CD14-positive monocyte (primary cell): ENCODE measurements at regions not wholly inside any gene's neighbourhood (a gene's known extent, or its start where the extent isn't known, plus 50 kb on each side); places are given as distances from the start of the nearest gene placed in this dataset.

Experiments used
- DNase-seq, 3 donors: peaks; one replicate each; pipeline ENCODE4 v3.0.0-alpha.2; 2011 to 2022
- H2AFZ ChIP-seq: 2 replicates; pipeline ENCODE4 v1.6.0; 2012; ENCODE audit warnings: mild to moderate bottlenecking, low read depth, low read length, inconsistent platforms; ENCODE audit not compliant: insufficient read depth, poor library complexity, severe bottlenecking
- H3K27ac ChIP-seq, 2 donors: 1 replicate in 1 of 2; 2 replicates in 1 of 2; pipeline ENCODE4 v1.5.1; 2012 to 2013; ENCODE audit warnings: low read length in 2 of 2, control low read depth in 1 of 2, inconsistent platforms in 1 of 2, low read depth in 1 of 2, mild to moderate bottlenecking in 1 of 2
- H3K27me3 ChIP-seq, 2 donors: one replicate each; pipeline versions ENCODE4 v1.6.0 to v1.6.1; 2011 to 2013; ENCODE audit warnings: low read length in 2 of 2; ENCODE audit not compliant: control insufficient read depth in 2 of 2, insufficient read depth in 2 of 2
- H3K36me3 ChIP-seq, 2 donors: replicated peaks in 1 of 2; 1 replicate in 1 of 2; 2 replicates in 1 of 2; pipeline versions ENCODE4 v1.5.1 to v1.6.1; 2012 to 2013; ENCODE audit warnings: low read length in 2 of 2, control low read depth in 1 of 2, inconsistent platforms in 1 of 2, mild to moderate bottlenecking in 1 of 2; ENCODE audit not compliant: insufficient read depth in 2 of 2, control insufficient read depth in 1 of 2
- H3K4me1 ChIP-seq, 2 donors: 1 replicate in 1 of 2; 2 replicates in 1 of 2; pipeline versions ENCODE4 v1.5.1 to v1.6.1; 2012 to 2013; ENCODE audit warnings: low read length in 2 of 2, control low read depth in 1 of 2, inconsistent platforms in 1 of 2, mild to moderate bottlenecking in 1 of 2, moderate library complexity in 1 of 2; ENCODE audit not compliant: insufficient read depth in 2 of 2, control insufficient read depth in 1 of 2
- H3K4me2 ChIP-seq: replicated peaks from 2 replicates; pipeline ENCODE3; 2012; ENCODE audit warnings: low read length, moderate library complexity, mild to moderate bottlenecking; ENCODE audit not compliant: poor library complexity, severe bottlenecking; ENCODE audit errors: extremely low read depth
- H3K4me3 ChIP-seq, 3 experiments: fragments of 200-600 bp in 1 of 3; sonication (generic) in 1 of 3; replicated peaks in 1 of 3; 1 replicate in 2 of 3; 2 replicates in 1 of 3; pipeline ENCODE4 v1.5.1; 2011 to 2013; ENCODE audit warnings: low read length in 3 of 3, mild to moderate bottlenecking in 3 of 3, control low read depth in 2 of 3, low read depth in 2 of 3, inconsistent platforms in 1 of 3, moderate library complexity in 1 of 3
- H3K79me2 ChIP-seq: 2 replicates; pipeline ENCODE4 v1.6.0; 2012; ENCODE audit warnings: mild to moderate bottlenecking, control low read depth, inconsistent platforms, low read length, moderate library complexity; ENCODE audit not compliant: insufficient read depth
- H3K9ac ChIP-seq: 2 replicates; pipeline ENCODE4 v1.6.0; 2017; ENCODE audit warnings: low read length, mild to moderate bottlenecking; ENCODE audit not compliant: insufficient read depth, poor library complexity, severe bottlenecking
- H3K9me3 ChIP-seq, 2 donors: replicated peaks in 1 of 2; 1 replicate in 1 of 2; 2 replicates in 1 of 2; pipeline versions ENCODE4 v1.5.1 to v1.6.1; 2012 to 2013; ENCODE audit warnings: low read length in 2 of 2, control low read depth in 1 of 2; ENCODE audit not compliant: control insufficient read depth in 1 of 2, insufficient read depth in 1 of 2
- H4K20me1 ChIP-seq: 2 replicates; pipeline ENCODE4 v1.6.0; 2012; ENCODE audit warnings: mild to moderate bottlenecking, low read length, control low read depth, moderate library complexity; ENCODE audit not compliant: insufficient read depth
- H3K27ac Mint-ChIP-seq, 7 donors: one replicate each; pipeline ENCODE4 v1.8.0; 2020; ENCODE audit warnings: mild to moderate bottlenecking in 7 of 7, mixed read lengths in 7 of 7, moderate library complexity in 6 of 7, inconsistent platforms in 2 of 7
- H3K27me3 Mint-ChIP-seq, 3 donors: one replicate each; pipeline ENCODE4 v1.8.0; 2021 to 2022; ENCODE audit warnings: low read depth in 3 of 3, mild to moderate bottlenecking in 3 of 3, mixed read lengths in 3 of 3, moderate library complexity in 3 of 3, inconsistent platforms in 1 of 3
- H3K36me3 Mint-ChIP-seq, 2 donors: one replicate each; pipeline ENCODE4 v1.8.0; 2020; ENCODE audit warnings: mixed read lengths in 2 of 2, inconsistent platforms in 1 of 2, mild to moderate bottlenecking in 1 of 2
- H3K4me1 Mint-ChIP-seq: one replicate; pipeline ENCODE4 v1.8.0; 2020; ENCODE audit warnings: mild to moderate bottlenecking, mixed read lengths
- H3K4me3 Mint-ChIP-seq, 2 donors: one replicate each; pipeline ENCODE4 v1.8.0; 2020; ENCODE audit warnings: mild to moderate bottlenecking in 2 of 2, mixed read lengths in 2 of 2, moderate library complexity in 1 of 2
- H3K9me3 Mint-ChIP-seq, 7 donors: one replicate each; pipeline ENCODE4 v1.8.0; 2020 to 2022; ENCODE audit warnings: mixed read lengths in 7 of 7, mild to moderate bottlenecking in 6 of 7, moderate library complexity in 6 of 7, inconsistent platforms in 2 of 7
- WGBS: methylation state at CpG from one replicate; pipeline ENCODE4 v1.1.5; 2013; ENCODE audit warnings: missing lambda C conversion rate; ENCODE audit not compliant: insufficient coverage; 5-methylcytosine and 5-hydroxymethylcytosine counted together
- intact Hi-C, 2 donors: fragments of 100-400 bp; cut with micrococcal nuclease; formaldehyde crosslinking; loops; one replicate each; pipeline versions ENCODE4 v1.15.0 to v1.15.1; 2023
- TF ChIP-seq, protein P1 (sequence below): fragments of 200-600 bp; IDR thresholded peaks from one replicate; pipeline ENCODE4 v1.8.0; 2022; ENCODE audit warnings: antibody characterized with exemption, mild to moderate bottlenecking

DNA sequence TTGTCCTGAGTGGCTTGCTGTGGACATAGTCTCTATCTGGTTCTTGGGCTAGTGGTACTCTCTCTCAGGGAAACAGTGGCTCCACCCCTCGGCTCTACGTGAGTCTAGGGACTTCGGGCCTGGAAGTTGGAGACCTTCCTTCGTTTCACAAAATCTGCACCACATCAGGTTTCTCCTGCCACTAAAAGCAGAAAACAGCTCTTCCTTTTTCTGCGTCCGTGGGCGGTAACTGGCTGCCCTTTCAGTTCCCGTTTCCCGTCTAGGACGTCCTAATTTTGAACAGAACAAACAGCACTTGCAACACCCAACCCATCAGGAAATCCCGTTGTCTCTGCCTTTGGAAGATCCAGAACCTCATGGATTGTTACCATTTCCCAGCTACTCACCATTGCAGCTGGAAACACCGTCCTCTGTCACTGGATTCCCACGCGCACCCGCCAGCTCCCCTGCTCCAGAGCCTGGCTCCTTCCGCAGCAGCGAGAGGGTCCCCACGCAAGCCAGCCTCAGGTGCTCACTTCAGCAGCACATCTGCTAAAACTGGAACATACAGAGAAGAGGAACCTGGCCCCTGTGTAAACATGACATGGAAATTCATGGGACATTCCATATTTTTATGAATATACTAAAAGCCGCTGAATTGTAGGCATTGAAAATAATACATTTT lies 311.4 kb upstream of the AKR1E2 start:
- peak overlapping the region; percentile 76 to 84 for H3K27ac ChIP-seq
- 22% methylated on average over 18 of the region's 19 CpGs for WGBS
- peaks cover 36 to 42% of the 10 kb centered on the region in 2 donors for H3K4me1 ChIP-seq
- no peaks in the 10 kb centered on the region for H4K20me1 ChIP-seq
- peaks cover 0 to 6% (median 3%) of the 10 kb centered on the region in 7 donors for H3K9me3 Mint-ChIP-seq
- H3K4me3 ChIP-seq, result peak overlapping the region in 1 of 3 experiments; percentile 65
- peak overlapping the region; percentile 56 for H2AFZ ChIP-seq
- H3K27me3 Mint-ChIP-seq, result no peaks in the 10 kb centered on the region
- no peaks in the 10 kb centered on the region for H3K9me3 ChIP-seq
- no peaks in the 10 kb centered on the region for H3K79me2 ChIP-seq
- peak overlapping the region; percentile 69 for H3K4me2 ChIP-seq
- H3K9ac ChIP-seq, result peak overlapping the region; percentile 24
- no peaks in the 10 kb centered on the region for H3K36me3 Mint-ChIP-seq
- intact Hi-C loops, result no loop called here
- peak overlapping the region; percentile 53 to 83 for H3K4me3 Mint-ChIP-seq
- DNase-seq, result peak; percentile 71 to 91 (median 79)
- no peaks in the 10 kb centered on the region for H3K36me3 ChIP-seq
- H3K27me3 ChIP-seq, result no peaks in the 10 kb centered on the region
- peaks cover 37% of the 10 kb centered on the region for H3K4me1 Mint-ChIP-seq
- TF ChIP-seq, protein P1, sequence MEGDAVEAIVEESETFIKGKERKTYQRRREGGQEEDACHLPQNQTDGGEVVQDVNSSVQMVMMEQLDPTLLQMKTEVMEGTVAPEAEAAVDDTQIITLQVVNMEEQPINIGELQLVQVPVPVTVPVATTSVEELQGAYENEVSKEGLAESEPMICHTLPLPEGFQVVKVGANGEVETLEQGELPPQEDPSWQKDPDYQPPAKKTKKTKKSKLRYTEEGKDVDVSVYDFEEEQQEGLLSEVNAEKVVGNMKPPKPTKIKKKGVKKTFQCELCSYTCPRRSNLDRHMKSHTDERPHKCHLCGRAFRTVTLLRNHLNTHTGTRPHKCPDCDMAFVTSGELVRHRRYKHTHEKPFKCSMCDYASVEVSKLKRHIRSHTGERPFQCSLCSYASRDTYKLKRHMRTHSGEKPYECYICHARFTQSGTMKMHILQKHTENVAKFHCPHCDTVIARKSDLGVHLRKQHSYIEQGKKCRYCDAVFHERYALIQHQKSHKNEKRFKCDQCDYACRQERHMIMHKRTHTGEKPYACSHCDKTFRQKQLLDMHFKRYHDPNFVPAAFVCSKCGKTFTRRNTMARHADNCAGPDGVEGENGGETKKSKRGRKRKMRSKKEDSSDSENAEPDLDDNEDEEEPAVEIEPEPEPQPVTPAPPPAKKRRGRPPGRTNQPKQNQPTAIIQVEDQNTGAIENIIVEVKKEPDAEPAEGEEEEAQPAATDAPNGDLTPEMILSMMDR, result no peak
- H3K27ac Mint-ChIP-seq, result peak overlapping the region; percentile 91 to 98 (median 97)

DNA sequence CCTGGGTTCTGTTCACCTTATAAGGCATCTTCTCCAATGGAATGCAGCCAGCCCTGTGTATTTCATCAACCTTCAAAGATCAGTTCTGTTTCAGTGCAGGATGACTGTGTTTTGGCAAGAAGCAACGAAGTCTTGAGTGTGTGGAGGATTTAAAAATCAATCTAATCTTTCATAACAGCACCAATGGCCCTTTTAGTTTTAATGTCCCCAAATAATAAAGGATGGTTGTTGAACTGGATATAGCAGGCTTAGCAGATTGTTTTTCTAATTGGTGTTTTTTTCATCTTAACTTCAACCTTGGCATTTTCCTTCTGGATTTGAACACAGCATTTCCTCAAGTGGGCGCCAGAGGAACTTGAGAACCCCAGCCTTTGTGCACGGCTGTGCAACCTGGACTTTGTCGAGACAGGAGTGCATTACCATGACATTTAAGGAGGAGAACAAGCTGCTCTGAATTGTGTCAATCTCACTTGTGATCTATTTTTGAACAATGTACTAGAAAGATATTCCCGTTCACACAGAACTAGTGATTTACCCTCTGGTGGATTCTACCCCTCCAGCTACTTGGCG lies 313.3 kb upstream of the AKR1E2 start:
- peak in 2 of 3 donors; percentile 3 to 41 for DNase-seq
- H3K36me3 ChIP-seq, result no peaks in the 10 kb centered on the region
- H3K79me2 ChIP-seq, result no peaks in the 10 kb centered on the region
- Mint-ChIP-seq H3K4me1 (peaks cover 36% of the 10 kb centered on the region), H3K27ac (peak overlapping the region in 1 of 7 donors; percentile 38), H3K4me3 (no peak overlapping the region), H3K27me3 (no peaks in the 10 kb centered on the region), H3K36me3 (no peaks in the 10 kb centered on the region), H3K9me3 (peaks cover 0 to 6% (median 3%) of the 10 kb centered on the region in 7 donors)
- no peak overlapping the region for H3K4me2 ChIP-seq
- H3K9me3 ChIP-seq, result no peaks in the 10 kb centered on the region
- no peak overlapping the region for H3K27ac ChIP-seq
- no peak overlapping the region for H3K4me3 ChIP-seq
- TF ChIP-seq, protein P1, result no peak
- H2AFZ ChIP-seq, result no peak overlapping the region
- no peaks in the 10 kb centered on the region for H3K27me3 ChIP-seq
- peaks cover 33 to 38% of the 10 kb centered on the region in 2 donors for H3K4me1 ChIP-seq
- no peaks in the 10 kb centered on the region for H4K20me1 ChIP-seq
- WGBS, result 33% methylated on average over 1 of the region's 6 CpGs
- intact Hi-C loops, result no loop called here
- H3K9ac ChIP-seq, result no peak overlapping the region
